Liver (tissue), 8 donors: ENCODE measurements at regions not wholly inside any gene's neighbourhood (a gene's known extent, or its start where the extent isn't known, plus 50 kb on each side); places are given as distances from the start of the nearest gene placed in this dataset.

Experiments used
- DNase-seq: peaks from one replicate; pipeline ENCODE4 v3.0.0-alpha.2; 2017; ENCODE audit warnings: low spot score
- H3K27ac ChIP-seq, 2 donors: one replicate each; pipeline ENCODE4 v1.7.0; 2013; ENCODE audit warnings: inconsistent platforms in 2 of 2, low read length in 2 of 2, control low read depth in 1 of 2, low read depth in 1 of 2, mild to moderate bottlenecking in 1 of 2
- H3K27me3 ChIP-seq, 4 donors: one replicate each; pipeline versions ENCODE4 v1.6.1 to v1.7.0; 2013; ENCODE audit warnings: low read length in 3 of 4, inconsistent platforms in 1 of 4, mild to moderate bottlenecking in 1 of 4, moderate library complexity in 1 of 4; ENCODE audit not compliant: control insufficient read depth in 4 of 4, insufficient read depth in 4 of 4
- H3K36me3 ChIP-seq, 4 donors: one replicate each; pipeline versions ENCODE4 v1.6.1 to v1.7.0; 2013; ENCODE audit warnings: low read length in 3 of 4, mild to moderate bottlenecking in 3 of 4, low read depth in 1 of 4, moderate library complexity in 1 of 4; ENCODE audit not compliant: control insufficient read depth in 4 of 4, insufficient read depth in 3 of 4
- H3K4me1 ChIP-seq, 4 donors: one replicate each; pipeline versions ENCODE4 v1.6.1 to v1.7.0; 2013; ENCODE audit warnings: low read length in 3 of 4, mild to moderate bottlenecking in 3 of 4, moderate library complexity in 1 of 4; ENCODE audit not compliant: control insufficient read depth in 4 of 4, insufficient read depth in 4 of 4
- H3K4me3 ChIP-seq, 3 donors: one replicate each; pipeline versions ENCODE4 v1.6.1 to v1.7.0; 2013; ENCODE audit warnings: low read length in 3 of 3, control low read depth in 1 of 3, low read depth in 1 of 3, mild to moderate bottlenecking in 1 of 3
- H3K9ac ChIP-seq, 2 donors: one replicate each; pipeline ENCODE4 v1.7.0; 2013; ENCODE audit warnings: low read length in 2 of 2, mild to moderate bottlenecking in 2 of 2, moderate library complexity in 2 of 2, control low read depth in 1 of 2, low read depth in 1 of 2
- H3K9me3 ChIP-seq, 4 donors: one replicate each; pipeline versions ENCODE4 v1.6.1 to v1.7.0; 2013; ENCODE audit warnings: low read length in 3 of 4; ENCODE audit not compliant: control insufficient read depth in 4 of 4
- ATF3 ChIP-seq: IDR thresholded peaks from 2 replicates; pipeline ENCODE4 v1.6.1; 2016; ENCODE audit warnings: antibody characterized with exemption
- CTCF ChIP-seq: fragments of 150-350 bp; IDR thresholded peaks from 2 replicates; pipeline ENCODE4 v1.5.1; 2017; ENCODE audit warnings: improper control_type of control experiment, low read depth, low read length; ENCODE audit not compliant: missing input control
- EGR1 ChIP-seq, 2 donors: IDR thresholded peaks; 2 replicates each; pipeline ENCODE4 v1.6.1; 2016 to 2018; ENCODE audit warnings: antibody characterized with exemption in 2 of 2, low read depth in 2 of 2
- FOXA1 ChIP-seq: IDR thresholded peaks from 2 replicates; pipeline ENCODE4 v1.6.1; 2016; ENCODE audit warnings: antibody characterized with exemption
- FOXA2 ChIP-seq: IDR thresholded peaks from 2 replicates; pipeline ENCODE4 v1.6.1; 2016; ENCODE audit warnings: antibody characterized with exemption
- GABPA ChIP-seq, 2 donors: IDR thresholded peaks in 1 of 2; conservative IDR thresholded peaks in 1 of 2; 2 replicates each; pipeline ENCODE4 v1.6.1; 2016; ENCODE audit warnings: antibody characterized with exemption in 2 of 2, mild to moderate bottlenecking in 1 of 2, moderate library complexity in 1 of 2
- HNF4A ChIP-seq, 2 donors: conservative IDR thresholded peaks; 2 replicates each; pipeline ENCODE4 v1.6.1; 2016; ENCODE audit warnings: antibody characterized with exemption in 2 of 2, mild to moderate bottlenecking in 2 of 2
- HNF4G ChIP-seq: IDR thresholded peaks from 2 replicates; pipeline ENCODE4 v1.6.1; 2016; ENCODE audit warnings: antibody characterized with exemption
- JUND ChIP-seq, 2 donors: IDR thresholded peaks; 2 replicates each; pipeline ENCODE4 v1.6.1; 2016; ENCODE audit warnings: antibody characterized with exemption in 2 of 2
- NR2F2 ChIP-seq: IDR thresholded peaks from 2 replicates; pipeline ENCODE4 v1.6.1; 2016; ENCODE audit warnings: antibody characterized with exemption
- RXRA ChIP-seq, 2 donors: IDR thresholded peaks; 2 replicates each; pipeline ENCODE4 v1.6.1; 2017 to 2018; ENCODE audit warnings: antibody characterized with exemption in 2 of 2, mild to moderate bottlenecking in 1 of 2
- SP1 ChIP-seq: IDR thresholded peaks from 2 replicates; pipeline ENCODE4 v1.6.1; 2018; ENCODE audit warnings: antibody characterized with exemption, mild to moderate bottlenecking
- TAF1 ChIP-seq: conservative IDR thresholded peaks from 2 replicates; pipeline ENCODE4 v1.6.1; 2016; ENCODE audit warnings: antibody characterized with exemption, mild to moderate bottlenecking
- YY1 ChIP-seq: IDR thresholded peaks from 2 replicates; pipeline ENCODE4 v1.6.1; 2016; ENCODE audit warnings: antibody characterized with exemption, mild to moderate bottlenecking
- WGBS: extraction: QIAGEN DNeasy Blood & Tissue Kit; methylation state at CpG from one replicate; pipeline ENCODE4 v1.1.7; 2013; 5-methylcytosine and 5-hydroxymethylcytosine counted together
- TF ChIP-seq, protein P1 (sequence below): IDR thresholded peaks from 2 replicates; pipeline ENCODE4 v1.6.1; 2016; ENCODE audit warnings: antibody characterized with exemption
- TF ChIP-seq, protein P2 (sequence below): IDR thresholded peaks from 2 replicates; pipeline ENCODE4 v1.6.1; 2016; ENCODE audit warnings: antibody characterized with exemption
- TF ChIP-seq, protein P3 (sequence below): IDR thresholded peaks from 2 replicates; pipeline ENCODE4 v1.6.1; 2016; ENCODE audit warnings: antibody characterized with exemption, mild to moderate bottlenecking
- donor health status: healthy.
- donor health status: healthy.
- donor health status: healthy.
- donor health status: healthy.
- donor health status: healthy.

DNA sequence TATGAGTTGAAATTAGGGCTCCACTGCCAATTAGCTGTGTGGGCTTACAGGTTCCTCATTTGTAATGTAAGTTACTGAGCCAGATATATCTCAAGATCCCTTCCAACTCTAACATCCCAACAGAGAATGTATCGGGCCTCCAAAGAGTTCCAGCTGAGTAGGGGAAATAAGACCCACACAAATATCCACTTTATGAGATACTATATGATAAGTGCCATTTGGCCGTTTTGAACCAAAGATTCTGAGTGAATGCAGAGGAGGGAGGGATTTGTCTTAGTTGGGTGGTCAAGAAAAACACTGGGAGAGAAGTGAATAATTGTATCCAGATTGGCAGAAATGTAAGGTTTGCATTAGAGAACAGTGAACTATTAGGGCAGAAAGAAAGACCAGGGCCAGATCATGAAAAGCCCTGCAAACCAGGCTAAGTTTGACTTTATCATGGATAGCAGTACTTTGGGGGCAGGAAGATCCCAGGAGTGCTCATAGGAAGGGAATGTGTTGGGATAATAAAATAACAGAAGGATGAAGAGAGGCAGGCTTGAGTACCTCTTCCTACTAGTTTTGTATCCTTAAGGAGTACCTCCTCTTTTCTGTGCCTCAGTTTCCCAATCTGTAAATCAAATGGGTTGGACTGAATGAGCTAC is 63.9 kb downstream of the RPL27A start:
- 96% methylated on average over 2 of the region's 2 CpGs for WGBS
- no peak for TF ChIP-seq EGR1 (IDR thresholded peaks at IDR 0.05; ENCODE audit: low read depth in 2 of 2)
- TF ChIP-seq ATF3 = no peak
- no peak for TF ChIP-seq HNF4G
- no peak for TF ChIP-seq TAF1
- TF ChIP-seq NR2F2 = no peak
- no peak for TF ChIP-seq JUND (IDR thresholded peaks at IDR 0.05)
- TF ChIP-seq CTCF = no peak
- TF ChIP-seq, protein P1, sequence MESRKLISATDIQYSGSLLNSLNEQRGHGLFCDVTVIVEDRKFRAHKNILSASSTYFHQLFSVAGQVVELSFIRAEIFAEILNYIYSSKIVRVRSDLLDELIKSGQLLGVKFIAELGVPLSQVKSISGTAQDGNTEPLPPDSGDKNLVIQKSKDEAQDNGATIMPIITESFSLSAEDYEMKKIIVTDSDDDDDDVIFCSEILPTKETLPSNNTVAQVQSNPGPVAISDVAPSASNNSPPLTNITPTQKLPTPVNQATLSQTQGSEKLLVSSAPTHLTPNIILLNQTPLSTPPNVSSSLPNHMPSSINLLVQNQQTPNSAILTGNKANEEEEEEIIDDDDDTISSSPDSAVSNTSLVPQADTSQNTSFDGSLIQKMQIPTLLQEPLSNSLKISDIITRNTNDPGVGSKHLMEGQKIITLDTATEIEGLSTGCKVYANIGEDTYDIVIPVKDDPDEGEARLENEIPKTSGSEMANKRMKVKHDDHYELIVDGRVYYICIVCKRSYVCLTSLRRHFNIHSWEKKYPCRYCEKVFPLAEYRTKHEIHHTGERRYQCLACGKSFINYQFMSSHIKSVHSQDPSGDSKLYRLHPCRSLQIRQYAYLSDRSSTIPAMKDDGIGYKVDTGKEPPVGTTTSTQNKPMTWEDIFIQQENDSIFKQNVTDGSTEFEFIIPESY = no peak
- TF ChIP-seq SP1 = no peak
- TF ChIP-seq HNF4A (conservative IDR thresholded peaks at IDR 0.05) = no peak
- no peak for TF ChIP-seq FOXA1
- no peak for TF ChIP-seq FOXA2
- TF ChIP-seq YY1 = no peak
- TF ChIP-seq, protein P2, sequence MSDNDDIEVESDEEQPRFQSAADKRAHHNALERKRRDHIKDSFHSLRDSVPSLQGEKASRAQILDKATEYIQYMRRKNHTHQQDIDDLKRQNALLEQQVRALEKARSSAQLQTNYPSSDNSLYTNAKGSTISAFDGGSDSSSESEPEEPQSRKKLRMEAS = no peak
- no peak for TF ChIP-seq RXRA (IDR thresholded peaks at IDR 0.05)

GRCh38 chr11:8747173-8747572 is 64.6 kb downstream of the RPL27A start:
- no peak overlapping the region for H3K27ac ChIP-seq
- peaks cover 3 to 27% (median 17%) of the 10 kb centered on the region in 4 donors for H3K4me1 ChIP-seq

More for the DNA sequence above, 63.9 kb downstream of the RPL27A start:
- H3K27ac ChIP-seq = no peak overlapping the region
- DNase-seq = no peak
- no peaks in the 10 kb centered on the region for H3K27me3 ChIP-seq
- H3K36me3 ChIP-seq = no peaks in the 10 kb centered on the region
- H3K9me3 ChIP-seq = no peaks in the 10 kb centered on the region
- H3K4me1 ChIP-seq = peaks cover 3 to 27% (median 17%) of the 10 kb centered on the region in 4 donors
- no peak overlapping the region for H3K4me3 ChIP-seq
- no peak overlapping the region for H3K9ac ChIP-seq

More at GRCh38 chr11:8747173-8747572, 64.6 kb downstream of the RPL27A start:
- no peaks in the 10 kb centered on the region for H3K27me3 ChIP-seq
- H3K36me3 ChIP-seq = peaks cover 0 to 2% (median 0%) of the 10 kb centered on the region in 4 donors
- TF ChIP-seq RXRA (IDR thresholded peaks at IDR 0.05) = no peak
- no peak for TF ChIP-seq TAF1
- no peak for TF ChIP-seq NR2F2
- TF ChIP-seq YY1 = no peak
- TF ChIP-seq FOXA2 = no peak
- TF ChIP-seq, protein P1 = no peak
- TF ChIP-seq ATF3 = no peak
- no peak for TF ChIP-seq HNF4A (conservative IDR thresholded peaks at IDR 0.05)
- TF ChIP-seq, protein P3, sequence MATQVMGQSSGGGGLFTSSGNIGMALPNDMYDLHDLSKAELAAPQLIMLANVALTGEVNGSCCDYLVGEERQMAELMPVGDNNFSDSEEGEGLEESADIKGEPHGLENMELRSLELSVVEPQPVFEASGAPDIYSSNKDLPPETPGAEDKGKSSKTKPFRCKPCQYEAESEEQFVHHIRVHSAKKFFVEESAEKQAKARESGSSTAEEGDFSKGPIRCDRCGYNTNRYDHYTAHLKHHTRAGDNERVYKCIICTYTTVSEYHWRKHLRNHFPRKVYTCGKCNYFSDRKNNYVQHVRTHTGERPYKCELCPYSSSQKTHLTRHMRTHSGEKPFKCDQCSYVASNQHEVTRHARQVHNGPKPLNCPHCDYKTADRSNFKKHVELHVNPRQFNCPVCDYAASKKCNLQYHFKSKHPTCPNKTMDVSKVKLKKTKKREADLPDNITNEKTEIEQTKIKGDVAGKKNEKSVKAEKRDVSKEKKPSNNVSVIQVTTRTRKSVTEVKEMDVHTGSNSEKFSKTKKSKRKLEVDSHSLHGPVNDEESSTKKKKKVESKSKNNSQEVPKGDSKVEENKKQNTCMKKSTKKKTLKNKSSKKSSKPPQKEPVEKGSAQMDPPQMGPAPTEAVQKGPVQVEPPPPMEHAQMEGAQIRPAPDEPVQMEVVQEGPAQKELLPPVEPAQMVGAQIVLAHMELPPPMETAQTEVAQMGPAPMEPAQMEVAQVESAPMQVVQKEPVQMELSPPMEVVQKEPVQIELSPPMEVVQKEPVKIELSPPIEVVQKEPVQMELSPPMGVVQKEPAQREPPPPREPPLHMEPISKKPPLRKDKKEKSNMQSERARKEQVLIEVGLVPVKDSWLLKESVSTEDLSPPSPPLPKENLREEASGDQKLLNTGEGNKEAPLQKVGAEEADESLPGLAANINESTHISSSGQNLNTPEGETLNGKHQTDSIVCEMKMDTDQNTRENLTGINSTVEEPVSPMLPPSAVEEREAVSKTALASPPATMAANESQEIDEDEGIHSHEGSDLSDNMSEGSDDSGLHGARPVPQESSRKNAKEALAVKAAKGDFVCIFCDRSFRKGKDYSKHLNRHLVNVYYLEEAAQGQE = no peak
- no peak for TF ChIP-seq SP1
- no peak for TF ChIP-seq GABPA (IDR thresholded peaks at IDR 0.05 in 1 of 2, conservative IDR thresholded peaks at IDR 0.05 in 1 of 2)
- TF ChIP-seq HNF4G = no peak
- no peak overlapping the region for H3K4me3 ChIP-seq
- H3K9me3 ChIP-seq = no peaks in the 10 kb centered on the region
- DNase-seq = no peak
- no peak overlapping the region for H3K9ac ChIP-seq
